ENCODE measurements at regions not wholly inside any gene's neighbourhood (a gene's known extent, or its start where the extent isn't known, plus 50 kb on each side); places are given as distances from the start of the nearest gene placed in this dataset.
"Not testable (repeated sequence)": the region's sequence is repeated elsewhere in the genome, so short reads cannot be mapped to it uniquely, and the experiment has no call there.

DNA sequence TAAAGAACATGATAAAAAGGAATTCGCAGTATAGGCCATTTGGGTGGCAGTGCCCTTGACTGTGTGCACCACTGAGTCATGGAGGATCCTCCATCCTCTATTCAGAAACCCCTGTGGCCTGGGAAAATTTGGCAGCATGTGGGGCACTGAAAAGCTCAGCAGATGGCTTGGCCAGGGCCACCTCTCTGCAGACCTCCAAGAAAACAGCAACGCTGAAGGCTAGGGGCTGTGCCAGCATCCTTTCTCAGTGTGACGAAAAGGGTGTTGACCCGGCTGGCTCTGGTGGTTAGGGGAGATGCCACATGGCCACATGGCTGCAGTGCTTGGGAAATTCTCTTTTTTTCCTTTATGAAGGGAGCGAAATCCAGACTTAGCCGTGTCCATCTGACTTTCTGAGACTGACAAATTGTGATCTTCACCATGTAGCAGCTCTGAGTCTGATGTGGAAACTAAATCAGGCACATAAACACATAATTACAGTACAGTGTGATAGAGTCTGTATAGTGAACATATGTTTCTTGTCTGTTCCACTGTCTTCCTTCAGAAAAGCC, 178.0 kb downstream of the KCTD12 start:
- DNase-seq, result no peak

DNA sequence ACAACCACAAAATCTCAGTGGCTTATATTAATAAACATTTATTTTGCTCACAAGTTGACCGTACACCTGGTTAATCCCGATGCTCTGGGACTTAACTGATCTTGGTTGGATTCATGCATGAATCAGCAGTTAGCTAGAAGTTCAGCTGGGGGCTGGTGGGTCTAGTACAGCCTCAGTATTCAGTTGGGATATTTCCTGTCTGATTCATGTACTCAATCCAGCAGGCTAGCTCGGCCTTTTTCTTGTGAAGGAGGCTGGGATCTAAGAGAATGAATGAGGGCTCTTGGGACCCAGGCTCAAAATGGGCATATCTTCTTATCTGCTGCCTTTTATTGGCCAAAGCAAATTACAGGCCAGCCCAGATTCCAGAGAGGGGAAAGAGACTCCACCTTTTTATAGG, 178.8 kb downstream of the KCTD12 start:
- DNase-seq, result no peak

DNA sequence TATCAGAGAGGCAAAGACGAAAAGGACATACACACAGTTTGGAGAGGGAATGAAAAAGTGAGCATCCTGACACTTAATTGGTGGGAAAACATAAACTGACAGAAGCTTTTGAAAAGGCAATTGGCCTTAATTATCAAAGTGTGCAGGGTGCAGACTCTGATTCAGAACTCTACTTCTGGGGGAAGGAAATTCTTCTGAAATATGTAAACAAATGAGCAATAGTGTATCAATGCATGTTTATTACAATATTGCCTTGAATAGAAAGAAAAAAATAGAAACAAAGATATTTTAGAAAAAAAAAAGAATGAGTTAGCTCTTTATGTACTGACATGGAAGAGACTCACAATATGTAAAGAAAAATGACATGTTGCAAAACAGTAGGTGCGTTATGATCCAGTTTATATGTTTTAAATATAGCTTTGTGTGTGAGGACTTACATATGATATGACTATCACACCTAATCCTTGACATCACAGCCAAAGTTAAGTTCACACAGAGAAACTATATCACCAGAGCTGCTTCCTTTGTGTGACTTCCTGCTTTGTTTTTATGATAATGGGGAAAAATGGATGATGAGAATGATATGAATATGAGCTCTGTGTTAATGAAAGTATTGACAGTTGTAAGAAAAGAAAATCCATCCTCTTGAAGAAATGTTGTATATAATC, 182.4 kb downstream of the KCTD12 start:
- no peak for DNase-seq

DNA sequence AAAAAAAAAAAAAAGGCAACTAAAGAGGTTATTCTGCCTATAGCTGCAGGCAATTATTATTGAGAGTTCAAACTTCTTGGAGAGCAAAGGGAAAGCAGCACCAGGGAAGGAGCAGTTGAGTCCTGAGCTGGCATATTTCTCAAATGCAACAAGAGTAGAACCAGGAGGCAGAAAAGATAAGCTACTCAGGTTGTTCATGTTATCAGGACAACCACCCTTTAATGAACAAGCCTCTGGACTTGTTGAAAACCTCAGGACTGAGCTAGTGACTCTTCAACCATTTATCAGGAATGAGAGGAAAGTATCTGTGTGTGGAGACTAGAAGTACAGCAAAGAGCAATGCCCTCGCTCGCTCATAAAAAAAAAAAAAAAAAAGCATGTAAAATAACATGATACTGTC, 183.0 kb downstream of the KCTD12 start:
- DNase-seq, result no peak

GRCh38 chr13:76697288-76697687, 188.9 kb downstream of the KCTD12 start:
- no peak for DNase-seq

DNA sequence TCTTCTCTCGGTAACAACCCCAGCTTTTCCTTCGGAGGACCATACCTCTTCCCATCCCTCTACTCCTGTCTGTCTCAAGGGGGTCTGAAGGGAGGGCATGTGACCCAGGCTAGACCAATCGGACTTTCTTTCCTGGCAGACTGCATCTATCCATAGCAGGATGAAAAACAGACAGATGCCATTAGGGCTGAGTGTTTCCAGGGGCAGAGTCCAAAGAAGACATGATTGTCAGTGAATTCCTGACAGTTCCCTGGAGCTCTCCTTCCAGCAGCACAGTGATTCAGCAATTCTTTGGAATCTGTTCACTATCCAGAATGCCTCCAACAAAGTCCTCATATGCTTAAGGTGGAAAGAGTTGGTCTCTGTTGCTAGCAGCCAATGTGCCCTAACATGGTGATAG, 189.8 kb downstream of the KCTD12 start:
- DNase-seq, result no peak

GRCh38 chr13:76693086-76693485, 193.1 kb downstream of the KCTD12 start:
- no peak for DNase-seq

GRCh38 chr13:76692346-76692745, 193.9 kb downstream of the KCTD12 start:
- no peak for DNase-seq

DNA sequence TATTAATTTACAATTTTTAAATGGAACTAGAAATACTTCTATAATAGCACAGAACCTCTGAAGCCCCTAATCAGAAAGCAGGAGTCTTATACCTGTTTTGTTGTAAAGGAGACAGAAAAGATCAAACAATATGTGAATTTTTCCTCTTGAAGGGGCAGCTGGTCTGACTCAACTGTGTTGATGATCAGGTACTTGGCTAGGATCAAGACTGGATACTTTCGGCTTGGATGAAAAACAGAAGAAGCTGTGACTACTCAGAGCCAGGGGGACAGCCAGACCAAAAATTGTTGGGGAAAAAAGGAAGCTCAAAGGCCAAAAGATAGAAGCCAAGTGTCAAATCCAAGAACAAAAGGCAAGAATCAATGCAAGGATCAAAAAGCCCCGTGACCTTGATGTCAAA, 195.6 kb downstream of the KCTD12 start:
- no peak for DNase-seq

DNA sequence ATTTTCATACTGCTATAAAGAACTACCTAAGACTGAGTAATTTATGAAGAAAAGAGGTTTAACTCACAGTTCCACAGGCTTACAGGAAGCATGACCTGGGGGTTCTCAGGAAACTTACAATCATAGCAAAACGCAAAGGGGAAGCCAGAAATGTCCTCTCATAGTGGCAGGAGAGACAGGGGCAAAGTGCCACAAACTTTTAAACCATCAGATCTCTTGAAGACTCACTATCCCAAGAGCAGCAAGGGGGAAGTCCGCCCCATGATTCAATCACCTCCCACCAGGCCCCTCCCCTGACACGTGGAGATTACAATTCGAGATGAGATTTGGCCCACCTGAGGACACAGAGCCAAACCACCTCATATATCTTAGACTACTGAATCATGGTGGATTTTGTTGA, 198.7 kb downstream of the KCTD12 start:
- DNase-seq, result peak in 1 of 5 experiments; percentile 5

DNA sequence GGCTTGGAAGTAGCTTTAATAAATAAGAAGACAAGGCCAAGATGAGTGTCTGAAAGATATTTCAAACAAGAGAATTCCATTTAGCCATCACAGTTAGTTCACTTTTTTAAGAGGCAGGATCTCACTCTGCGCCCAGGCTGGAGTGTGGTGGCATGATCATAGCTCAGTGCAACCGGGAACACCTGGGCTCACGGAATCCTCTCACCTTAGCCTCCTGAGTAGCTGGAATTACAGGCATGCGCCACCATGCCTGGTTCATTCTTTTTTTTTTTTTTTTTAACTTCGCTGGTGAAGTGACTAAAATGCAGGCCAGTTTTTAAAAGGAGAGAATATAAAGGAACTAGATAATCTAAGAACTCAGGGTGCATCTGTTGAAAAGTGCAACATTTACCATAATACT, 200.3 kb downstream of the KCTD12 start:
- no peak for DNase-seq

DNA sequence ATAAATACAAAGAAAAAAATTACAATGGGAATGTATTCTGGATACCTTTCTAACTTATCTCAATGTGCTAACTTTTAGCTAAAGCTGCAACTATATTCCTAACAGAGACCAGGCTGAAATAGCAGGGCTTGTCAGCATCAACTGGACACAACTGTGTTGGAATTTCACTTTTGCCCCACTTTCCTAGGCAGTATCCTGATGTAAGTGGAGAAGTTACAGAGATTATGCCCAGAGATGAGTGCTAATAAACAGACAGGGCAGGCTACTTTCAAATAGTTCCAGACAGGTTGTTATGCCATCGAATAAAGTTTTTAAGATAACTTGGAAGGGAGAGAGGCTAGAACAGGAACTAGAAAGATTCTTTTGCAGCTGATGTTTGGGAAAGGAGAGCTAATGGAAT, 201.9 kb downstream of the KCTD12 start:
- no peak for DNase-seq

DNA sequence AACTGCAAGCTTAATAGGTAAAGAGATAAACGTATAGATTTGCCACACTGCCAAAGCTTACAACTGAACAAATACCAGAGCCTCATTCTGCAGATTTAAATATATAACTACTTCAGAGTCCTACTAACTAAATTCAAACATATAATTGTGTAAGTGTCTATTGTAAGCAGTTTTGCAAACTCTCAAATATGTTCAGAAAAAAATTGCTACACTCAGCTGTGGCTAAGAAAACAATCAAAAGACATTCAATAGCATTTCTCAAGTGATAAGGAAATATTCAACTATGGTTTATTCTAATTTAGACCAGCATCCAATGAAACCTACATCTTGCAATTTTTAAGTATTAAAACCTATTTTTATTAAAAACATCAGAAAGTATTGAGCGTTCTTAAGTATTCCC, 202.4 kb downstream of the KCTD12 start:
- DNase-seq, result no peak

- DNase-seq, result no peak
Measured at GRCh38 chr13:76683168-76683567, 203.0 kb downstream of the KCTD12 start.

GRCh38 chr13:76680112-76680511, 206.1 kb downstream of the KCTD12 start:
- DNase-seq, result no peak

- no peak for DNase-seq
Measured at GRCh38 chr13:76677043-76677442, 209.2 kb downstream of the KCTD12 start.

- no peak for DNase-seq
Measured at GRCh38 chr13:76672420-76672819, 213.8 kb downstream of the KCTD12 start.

GRCh38 chr13:76668716-76669115, 217.5 kb downstream of the KCTD12 start:
- DNase-seq, result no peak

GRCh38 chr13:76668141-76668540, 218.1 kb downstream of the KCTD12 start:
- no peak for DNase-seq

DNA sequence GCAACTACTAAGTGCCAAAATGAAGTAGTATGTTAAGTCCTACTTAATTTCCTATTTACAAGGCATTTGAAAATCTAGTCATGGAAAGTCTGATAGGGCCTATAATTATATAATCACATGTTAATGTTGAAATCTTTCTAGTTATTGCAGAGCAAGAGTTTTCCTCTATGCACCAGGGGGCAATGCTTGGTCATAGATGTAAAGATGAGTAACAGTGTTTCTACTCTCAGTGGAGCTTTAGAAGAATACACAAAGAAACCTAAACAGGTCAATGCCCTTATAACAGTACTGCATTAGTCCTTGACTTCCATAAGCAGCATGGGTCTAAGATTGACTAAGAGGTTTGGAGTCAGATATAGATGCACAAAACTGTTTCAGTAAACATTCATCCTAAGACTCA, 218.7 kb downstream of the KCTD12 start:
- DNase-seq, result peak in 1 of 5 experiments; percentile 5

GRCh38 chr13:76663592-76664335, 222.4 kb downstream of the KCTD12 start:
- DNase-seq, result no peak

GRCh38 chr13:76659074-76659473, 227.1 kb downstream of the KCTD12 start:
- not testable (repeated sequence) for DNase-seq

- DNase-seq, result no peak
Measured at GRCh38 chr13:76656500-76656899, 229.7 kb downstream of the KCTD12 start.

DNA sequence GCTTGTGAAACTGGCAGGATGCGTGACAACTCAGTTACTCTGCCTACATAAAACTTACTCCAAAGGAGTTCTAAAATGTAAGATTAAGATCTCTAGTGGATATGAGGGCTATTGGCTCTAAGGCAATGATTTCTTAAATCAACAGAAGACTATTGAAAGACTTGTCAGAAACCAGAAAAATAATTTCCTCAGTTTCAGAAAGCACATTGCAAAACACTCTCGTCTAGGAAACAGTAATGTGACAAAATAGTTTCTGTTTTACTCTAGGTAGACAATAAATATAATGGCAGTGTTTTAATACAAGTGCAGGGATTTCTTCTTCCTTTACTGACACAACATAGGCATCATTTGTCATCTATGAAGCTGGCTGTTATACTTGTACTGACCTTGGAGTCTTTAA, 230.1 kb downstream of the KCTD12 start:
- no peak for DNase-seq
